ENCODE measurements at regions not wholly inside any gene's neighbourhood (a gene's known extent, or its start where the extent isn't known, plus 50 kb on each side); places are given as distances from the start of the nearest gene placed in this dataset.
A peak's percentile ranks its signal among the peaks of the same experiment; 100 is the strongest.

DNA sequence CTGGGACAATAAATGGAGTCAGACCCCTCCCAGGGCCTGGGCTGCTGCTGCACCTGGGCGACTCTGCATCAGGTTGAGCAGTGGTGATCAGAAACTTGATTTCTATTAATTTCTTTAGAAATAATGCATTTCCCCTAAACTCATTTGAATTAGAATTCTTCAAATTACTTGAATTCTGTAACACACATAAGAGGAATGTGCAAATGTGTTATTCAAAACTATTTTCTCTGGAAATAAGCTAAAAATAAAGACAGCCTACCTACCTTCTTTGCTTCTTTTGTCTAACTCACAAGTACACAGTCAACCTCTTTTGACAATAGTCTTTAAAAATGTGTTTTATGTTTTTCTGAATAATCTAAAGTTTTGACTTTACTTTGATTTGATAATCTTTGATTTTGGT lies 433.0 kb downstream of the KLF12 start:
- Histone ChIP-seq H3K9me2 (ENCODE audit: insufficient read depth) (no peaks in the 10 kb centered on the region), H3K9me3 (ENCODE audit: control insufficient read depth in 1 of 2, insufficient read depth in 1 of 2, low read depth in 1 of 2, low read length in 2 of 2) (no peaks in the 10 kb centered on the region), H3K4me1 (ENCODE audit: control insufficient read depth in 1 of 2, insufficient read depth in 2 of 2, low read length in 2 of 2) (peaks cover 10 to 15% of the 10 kb centered on the region in 2 experiments), H3K27me3 (ENCODE audit: insufficient read depth, low read length) (no peaks in the 10 kb centered on the region), H3K9ac (ENCODE audit: low read length) (no peak overlapping the region), H3K4me2 (ENCODE audit: low read length) (no peak overlapping the region), H3K27ac (ENCODE audit: low read depth, low read length) (no peak overlapping the region), H2AFZ (ENCODE audit: low read depth, low read length, poor library complexity, severe bottlenecking) (no peak overlapping the region), H3K36me3 (ENCODE audit: control insufficient read depth in 1 of 2, insufficient read depth in 2 of 2, low read length in 2 of 2) (no peaks in the 10 kb centered on the region), H3K79me2 (ENCODE audit: insufficient read depth, low read length) (no peaks in the 10 kb centered on the region), H3K4me3 (replicated peaks in 1 of 2; ENCODE audit: low read depth in 1 of 2, low read length in 2 of 2) (no peak overlapping the region), H4K20me1 (ENCODE audit: insufficient read depth) (no peaks in the 10 kb centered on the region)
- DNase-seq (ENCODE audit: low read depth, low spot score) (no peak), ATAC-seq (no peak)
- TF ChIP-seq, protein P1, sequence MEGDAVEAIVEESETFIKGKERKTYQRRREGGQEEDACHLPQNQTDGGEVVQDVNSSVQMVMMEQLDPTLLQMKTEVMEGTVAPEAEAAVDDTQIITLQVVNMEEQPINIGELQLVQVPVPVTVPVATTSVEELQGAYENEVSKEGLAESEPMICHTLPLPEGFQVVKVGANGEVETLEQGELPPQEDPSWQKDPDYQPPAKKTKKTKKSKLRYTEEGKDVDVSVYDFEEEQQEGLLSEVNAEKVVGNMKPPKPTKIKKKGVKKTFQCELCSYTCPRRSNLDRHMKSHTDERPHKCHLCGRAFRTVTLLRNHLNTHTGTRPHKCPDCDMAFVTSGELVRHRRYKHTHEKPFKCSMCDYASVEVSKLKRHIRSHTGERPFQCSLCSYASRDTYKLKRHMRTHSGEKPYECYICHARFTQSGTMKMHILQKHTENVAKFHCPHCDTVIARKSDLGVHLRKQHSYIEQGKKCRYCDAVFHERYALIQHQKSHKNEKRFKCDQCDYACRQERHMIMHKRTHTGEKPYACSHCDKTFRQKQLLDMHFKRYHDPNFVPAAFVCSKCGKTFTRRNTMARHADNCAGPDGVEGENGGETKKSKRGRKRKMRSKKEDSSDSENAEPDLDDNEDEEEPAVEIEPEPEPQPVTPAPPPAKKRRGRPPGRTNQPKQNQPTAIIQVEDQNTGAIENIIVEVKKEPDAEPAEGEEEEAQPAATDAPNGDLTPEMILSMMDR (IDR thresholded peaks at IDR 0.05 in 2 of 3, conservative IDR thresholded peaks at IDR 0.05 in 1 of 3; ENCODE audit: borderline replicate concordance in 1 of 3, insufficient read depth in 1 of 3, low read depth in 2 of 3, low read length in 2 of 3): no peak
- TF ChIP-seq POLR2AphosphoS5 (IDR thresholded peaks at IDR 0.05; ENCODE audit: low read depth, low read length) (no peak), SP1 (IDR thresholded peaks at IDR 0.05; ENCODE audit: low read depth) (no peak), SIN3A (IDR thresholded peaks at IDR 0.05; ENCODE audit: low read depth) (no peak), MAX (IDR thresholded peaks at IDR 0.05) (no peak), EGR1 (IDR thresholded peaks at IDR 0.05; ENCODE audit: low read depth) (no peak), SRF (IDR thresholded peaks at IDR 0.05; ENCODE audit: low read depth) (no peak)
- BruUV-seq (replicated peaks): no TSS peak
- ChIA-PET CTCF (no interaction called here), RAD21 (ENCODE audit: low non-redundant PET in 1 of 2, low total read pairs in 2 of 2, uncharacterized antibody in 2 of 2, unreplicated experiment in 2 of 2) (no interaction called here), POLR2A (no interaction called here)
- intact Hi-C loops (cut with micrococcal nuclease): loop anchor here (10.0 kb wide), 1 partner anchor 276 kb away; no protein-coding TSS in a partner anchor

- no peaks in the 10 kb centered on the region for H3K36me3 ChIP-seq (ENCODE audit: control insufficient read depth in 1 of 2, insufficient read depth in 2 of 2, low read length in 2 of 2)
- no TSS peak for BruUV-seq (replicated peaks)
- TF ChIP-seq SP1 (IDR thresholded peaks at IDR 0.05; ENCODE audit: low read depth) (no peak), FOSL1 (IDR thresholded peaks at IDR 0.05; ENCODE audit: low read depth) (peak; percentile 49), POLR2AphosphoS5 (IDR thresholded peaks at IDR 0.05; ENCODE audit: low read depth, low read length) (no peak), SIN3A (IDR thresholded peaks at IDR 0.05; ENCODE audit: low read depth) (no peak), JUND (IDR thresholded peaks at IDR 0.05) (peak; percentile 39; the same call in 1 of the 2 replicates)
- H3K79me2 ChIP-seq (ENCODE audit: insufficient read depth, low read length): no peaks in the 10 kb centered on the region
- ATAC-seq: peak; percentile 38; the same call in 1 of the 2 replicates
- no peaks in the 10 kb centered on the region for H4K20me1 ChIP-seq (ENCODE audit: insufficient read depth)
- CTCF ChIA-PET: no interaction called here
- H3K4me2 ChIP-seq (ENCODE audit: low read length): peak overlapping the region; percentile 45
- DNase-seq (ENCODE audit: low read depth, low spot score): no peak
- H3K27me3 ChIP-seq (ENCODE audit: insufficient read depth, low read length): no peaks in the 10 kb centered on the region
- H3K4me1 ChIP-seq (ENCODE audit: control insufficient read depth in 1 of 2, insufficient read depth in 2 of 2, low read length in 2 of 2): peaks cover 10 to 15% of the 10 kb centered on the region in 2 experiments
- H3K9me2 ChIP-seq (ENCODE audit: insufficient read depth): no peaks in the 10 kb centered on the region
- POLR2A ChIA-PET: interaction anchor here (1.2 kb wide), 1 partner anchor 13 kb away, joined by 5 read pairs; no protein-coding TSS in a partner anchor
- intact Hi-C loops (cut with micrococcal nuclease): no loop called here
- H3K9me3 ChIP-seq (ENCODE audit: control insufficient read depth in 1 of 2, insufficient read depth in 1 of 2, low read depth in 1 of 2, low read length in 2 of 2): no peaks in the 10 kb centered on the region
- no peak overlapping the region for H3K4me3 ChIP-seq (replicated peaks in 1 of 2; ENCODE audit: low read depth in 1 of 2, low read length in 2 of 2)
- H3K27ac ChIP-seq (ENCODE audit: low read depth, low read length): no peak overlapping the region
- RAD21 ChIA-PET (ENCODE audit: low non-redundant PET in 1 of 2, low total read pairs in 2 of 2, uncharacterized antibody in 2 of 2, unreplicated experiment in 2 of 2): no interaction called here
- no peak overlapping the region for H3K9ac ChIP-seq (ENCODE audit: low read length)
- H2AFZ ChIP-seq (ENCODE audit: low read depth, low read length, poor library complexity, severe bottlenecking): no peak overlapping the region
These were observed 435.3 kb downstream of the KLF12 start for GRCh38 chr13:73698859-73699258.

Data from HCT116 (cell line).